A673 (cell line): ENCODE measurements at regions not wholly inside any gene's neighbourhood (a gene's known extent, or its start where the extent isn't known, plus 50 kb on each side); places are given as distances from the start of the nearest gene placed in this dataset.

Experiments used
- BruUV-seq: library from RNA; stranded (reverse); fragments of 400-500 nt; replicated peaks from 2 replicates; lab custom pipeline; 2021; lab: Mats Ljungman, UMichigan
- CTCF ChIA-PET: fragments of 300-600 bp; sonication (Branson Sonifier 250); formaldehyde crosslinking; loops from one replicate; lab custom pipeline; 2022; ENCODE audit warnings: antibody characterized with exemption; lab: Charles Lee
- POLR2A ChIA-PET: fragments of 300-600 bp; sonication (Branson Sonifier 250); formaldehyde crosslinking; loops from one replicate; lab custom pipeline; 2022; ENCODE audit warnings: antibody characterized with exemption; ENCODE audit not compliant: low non-redundant PET; lab: Charles Lee
- DNase-seq: peaks from one replicate; pipeline ENCODE4 v3.0.0-alpha.2; 2015; ENCODE audit warnings: low spot score
- H3K27ac ChIP-seq: fragments of 200-600 bp; sonication (generic); 2 replicates; pipeline ENCODE4 v1.5.1; 2016; ENCODE audit warnings: mixed run types, low read depth, mild to moderate bottlenecking, mixed read lengths, antibody characterized with exemption, low read length; ENCODE audit not compliant: poor library complexity, severe bottlenecking
- H3K27me3 ChIP-seq: fragments of 200-600 bp; sonication (generic); replicated peaks from 2 replicates; pipeline ENCODE4 v1.6.1; 2017; ENCODE audit warnings: mixed run types, low read depth, mild to moderate bottlenecking, mixed read lengths, antibody characterized with exemption, low read length; ENCODE audit not compliant: insufficient read depth, poor library complexity
- H3K36me3 ChIP-seq: fragments of 200-600 bp; sonication (generic); 2 replicates; pipeline ENCODE4 v1.6.1; 2016; ENCODE audit warnings: mixed run types, mild to moderate bottlenecking, mixed read lengths, antibody characterized with exemption, low read length; ENCODE audit not compliant: insufficient read depth, poor library complexity, severe bottlenecking
- H3K4me1 ChIP-seq: fragments of 200-600 bp; sonication (generic); 2 replicates; pipeline ENCODE4 v1.6.1; 2017; ENCODE audit warnings: mixed run types, mild to moderate bottlenecking, mixed read lengths, antibody characterized with exemption, low read length; ENCODE audit not compliant: insufficient read depth, poor library complexity, severe bottlenecking
- H3K4me3 ChIP-seq: fragments of 200-600 bp; sonication (generic); 2 replicates; pipeline ENCODE4 v1.5.1; 2016; ENCODE audit warnings: low read depth, mixed run types, mild to moderate bottlenecking, mixed read lengths, low read length; ENCODE audit not compliant: poor library complexity, severe bottlenecking
- H3K9me3 ChIP-seq: fragments of 200-600 bp; sonication (generic); 2 replicates; pipeline ENCODE4 v1.6.1; 2016; ENCODE audit warnings: mixed run types, low read depth, mild to moderate bottlenecking, mixed read lengths, antibody characterized with exemption, low read length; ENCODE audit not compliant: poor library complexity, severe bottlenecking
- CTCF ChIP-seq: fragments of 300-800, 200-600 bp; sonication (generic); conservative IDR thresholded peaks from 2 replicates; pipeline ENCODE4 v1.5.1; 2017; ENCODE audit warnings: low read depth, mild to moderate bottlenecking, antibody characterized with exemption, low read length, moderate library complexity, mixed read lengths
- EZH2 ChIP-seq: fragments of 200-600 bp; sonication (generic); IDR thresholded peaks from 2 replicates; pipeline ENCODE4 v1.6.1; 2017; ENCODE audit warnings: borderline replicate concordance, low read depth, mild to moderate bottlenecking, mixed read lengths, antibody characterized with exemption, low read length; ENCODE audit not compliant: poor library complexity, severe bottlenecking
- intact Hi-C: fragments of 100-400 bp; cut with micrococcal nuclease; formaldehyde crosslinking; loops from one replicate; pipeline ENCODE4 v1.10.0; 2022; ENCODE audit not compliant: unreplicated experiment

DNA sequence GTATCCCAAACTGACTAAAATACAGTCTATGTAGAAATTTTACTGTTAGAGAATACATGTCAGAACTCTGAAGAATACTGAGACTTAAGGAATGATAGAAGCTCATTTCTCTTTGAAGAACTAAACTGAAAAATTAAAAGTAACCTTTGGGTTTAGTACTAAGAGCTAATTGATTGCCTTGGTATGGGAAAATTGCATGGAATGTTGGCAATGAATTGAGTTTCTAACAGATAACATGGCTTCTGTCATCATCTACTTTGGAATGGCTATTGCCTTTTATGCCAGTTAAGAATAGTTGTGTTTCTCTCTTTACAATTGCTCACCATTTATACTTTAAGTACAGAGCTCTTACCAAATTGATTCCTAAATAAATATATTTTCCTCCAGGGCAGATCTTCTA lies 308.8 kb upstream of the SYT1 start:
- CTCF ChIA-PET, result no interaction called here
- intact Hi-C loops, result no loop called here
- no TSS peak for BruUV-seq

DNA sequence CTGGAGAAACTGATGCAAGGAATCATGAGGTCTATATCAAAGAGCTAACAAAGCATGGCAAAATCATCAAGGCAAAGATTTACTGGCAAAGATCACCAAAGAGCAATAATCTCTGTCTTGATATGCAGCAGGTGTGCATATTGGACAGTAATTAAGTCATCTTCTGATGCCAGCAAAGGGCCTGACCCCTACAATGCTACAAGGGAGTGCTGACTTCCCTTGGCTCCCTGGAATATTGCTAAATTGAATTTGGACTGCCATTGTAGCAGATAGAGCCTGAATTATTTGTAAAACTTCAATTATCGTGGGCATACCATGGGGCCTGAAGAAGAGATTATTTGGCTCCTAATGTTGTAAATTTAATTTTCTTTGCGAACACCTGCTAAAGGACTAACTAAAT lies 307.9 kb upstream of the SYT1 start:
- Histone ChIP-seq H3K9me3 (no peaks in the 10 kb centered on the region), H3K27me3 (no peaks in the 10 kb centered on the region), H3K4me1 (peaks cover 14% of the 10 kb centered on the region), H3K27ac (no peak overlapping the region), H3K36me3 (no peaks in the 10 kb centered on the region), H3K4me3 (no peak overlapping the region)
- intact Hi-C loops, result no loop called here
- DNase-seq, result no peak
- CTCF ChIA-PET, result no interaction called here
- POLR2A ChIA-PET, result interaction anchor here (0.7 kb wide), 1 partner anchor 12 kb away, joined by 7 read pairs; no protein-coding TSS in a partner anchor
- TF ChIP-seq CTCF (no peak), EZH2 (no peak)
- no TSS peak for BruUV-seq

More for the DNA sequence above, 308.8 kb upstream of the SYT1 start:
- no peak overlapping the region for H3K27ac ChIP-seq
- no peak for DNase-seq
- no peak overlapping the region for H3K4me3 ChIP-seq
- H3K27me3 ChIP-seq, result no peaks in the 10 kb centered on the region
- POLR2A ChIA-PET, result no interaction called here
- H3K36me3 ChIP-seq, result no peaks in the 10 kb centered on the region
- TF ChIP-seq CTCF (no peak), EZH2 (no peak)
- no peaks in the 10 kb centered on the region for H3K9me3 ChIP-seq
- H3K4me1 ChIP-seq, result peaks cover 14% of the 10 kb centered on the region

DNA sequence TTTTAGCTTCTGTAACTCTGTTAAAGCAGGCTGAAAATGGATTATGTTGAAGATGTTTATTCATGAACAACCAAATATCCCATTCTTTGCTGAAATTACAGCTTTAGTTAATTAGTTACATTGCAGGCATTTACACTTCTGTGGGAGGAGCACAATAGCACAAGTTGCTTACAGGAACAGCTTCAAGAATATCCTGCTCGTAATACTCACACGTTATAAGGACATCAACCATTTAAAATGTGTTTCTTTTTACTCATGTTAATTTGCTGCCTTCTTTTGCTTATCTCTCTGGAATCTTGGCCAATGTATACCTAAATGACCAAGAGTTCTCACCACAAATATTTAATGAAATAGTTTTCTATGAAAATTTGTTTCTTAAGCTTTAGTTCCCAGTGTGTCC lies 305.2 kb upstream of the SYT1 start:
- Histone ChIP-seq H3K27me3 (no peaks in the 10 kb centered on the region), H3K27ac (no peak overlapping the region), H3K9me3 (no peaks in the 10 kb centered on the region), H3K4me3 (no peak overlapping the region), H3K4me1 (peaks cover 34% of the 10 kb centered on the region), H3K36me3 (no peaks in the 10 kb centered on the region)
- TF ChIP-seq EZH2 (no peak), CTCF (no peak)
- BruUV-seq, result no TSS peak
- CTCF ChIA-PET, result no interaction called here
- POLR2A ChIA-PET, result no interaction called here
- intact Hi-C loops, result no loop called here
- DNase-seq, result no peak
